Upper lobe of left lung (tissue), 6 donors: ENCODE measurements at regions not wholly inside any gene's neighbourhood (a gene's known extent, or its start where the extent isn't known, plus 50 kb on each side); places are given as distances from the start of the nearest gene placed in this dataset.
"Not testable (repeated sequence)": the region's sequence is repeated elsewhere in the genome, so short reads cannot be mapped to it uniquely, and the experiment has no call there.

Experiments
- ATAC-seq, 2 donors: fragments of 200-7000 bp; cut with Tn5 transposase; one replicate each; pipeline ENCODE4 v1.9.1; 2022; ENCODE audit warnings: mild to moderate bottlenecking in 2 of 2, moderate library complexity in 2 of 2; ENCODE audit not compliant: low FRiP score in 2 of 2
- DNase-seq, 2 donors: peaks; one replicate each; pipeline ENCODE4 v3.0.0-alpha.2; 2019 to 2020
- H3K27ac ChIP-seq, 4 donors: fragments of 200-600 bp; sonication (generic); one replicate each; pipeline ENCODE4 v1.5.1; 2016 to 2019
- H3K27me3 ChIP-seq, 4 donors: fragments of 200-600 bp; sonication (generic); one replicate each; pipeline ENCODE4 v1.5.1; 2017 to 2019
- H3K36me3 ChIP-seq, 4 donors: fragments of 200-600 bp; sonication (generic); one replicate each; pipeline ENCODE4 v1.5.1; 2016 to 2019
- H3K4me1 ChIP-seq, 4 donors: fragments of 200-600 bp; sonication (generic); one replicate each; pipeline ENCODE4 v1.5.1; 2018 to 2019
- H3K4me3 ChIP-seq, 4 donors: fragments of 200-600 bp; sonication (generic); one replicate each; pipeline ENCODE4 v1.5.1; 2017 to 2019; ENCODE audit warnings: mild to moderate bottlenecking in 2 of 4, moderate library complexity in 1 of 4
- H3K9me3 ChIP-seq, 4 donors: fragments of 200-600 bp; sonication (generic); one replicate each; pipeline ENCODE4 v1.5.1; 2018 to 2019
- EP300 ChIP-seq, 4 donors: sonication (generic); formaldehyde crosslinking; IDR thresholded peaks; one replicate each; pipeline ENCODE4 v1.5.1; 2017; ENCODE audit warnings: antibody characterized with exemption in 4 of 4, control low read depth in 2 of 4
- POLR2A ChIP-seq, 4 donors: fragments of 450-650 bp; IDR thresholded peaks; one replicate each; pipeline ENCODE4 v1.5.1; 2016 to 2017; ENCODE audit warnings: antibody characterized with exemption in 4 of 4, mild to moderate bottlenecking in 2 of 4
- POLR2AphosphoS5 ChIP-seq, 2 donors: sonication (generic); formaldehyde crosslinking; IDR thresholded peaks; one replicate each; pipeline ENCODE4 v1.5.1; 2017; ENCODE audit warnings: antibody characterized with exemption in 2 of 2
- WGBS, 2 donors: methylation state at CpG; one replicate each; pipeline ENCODE4 v1.1.5; 2017 to 2018; 5-methylcytosine and 5-hydroxymethylcytosine counted together
- TF ChIP-seq, protein P1 (sequence below), 6 experiments: fragments of 450-650 bp in 4 of 6; fragments of 200-600 bp in 2 of 6; sonication (generic) in 2 of 6; IDR thresholded peaks; one replicate each; pipeline ENCODE4 v1.5.1; 2016 to 2019; ENCODE audit warnings: antibody characterized with exemption in 6 of 6
- donor health status: DM: no; HTN: no; CAD: no; lungs with moderate emphysema.
- donor health status: DM: no; HTN: yes; CAD: no; lungs with severe emphysema.

DNA sequence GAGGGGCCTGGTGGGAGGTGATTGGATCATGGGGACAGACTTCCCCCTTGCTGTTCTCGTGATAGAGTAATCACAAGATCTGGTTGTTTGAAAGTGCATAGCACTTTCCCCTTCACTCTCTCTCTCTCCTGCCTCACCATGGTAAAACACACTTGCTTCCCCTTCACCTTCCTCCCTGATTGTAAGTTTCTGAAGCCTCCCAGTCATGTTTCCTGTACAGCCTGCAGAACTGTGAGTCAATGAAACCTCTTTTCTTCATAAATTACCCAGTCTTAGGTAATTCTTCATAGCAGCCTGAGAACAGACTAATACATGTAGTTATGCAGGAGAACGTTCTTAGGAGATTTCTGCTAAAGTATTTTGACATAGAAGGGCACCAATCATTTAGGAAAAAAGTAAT lies 59.9 kb upstream of the FBXO28 start:
- Histone ChIP-seq H3K9me3 (no peaks in the 10 kb centered on the region), H3K36me3 (no peaks in the 10 kb centered on the region), H3K4me1 (no peaks in the 10 kb centered on the region), H3K27me3 (no peaks in the 10 kb centered on the region), H3K27ac (no peak overlapping the region), H3K4me3 (no peak overlapping the region)
- DNase-seq (no peak), ATAC-seq (no peak)
- 24 to 53% methylated on average over 2 of the region's 2 CpGs for WGBS, 2 donors
- TF ChIP-seq POLR2AphosphoS5 (IDR thresholded peaks at IDR 0.05) = no peak

DNA sequence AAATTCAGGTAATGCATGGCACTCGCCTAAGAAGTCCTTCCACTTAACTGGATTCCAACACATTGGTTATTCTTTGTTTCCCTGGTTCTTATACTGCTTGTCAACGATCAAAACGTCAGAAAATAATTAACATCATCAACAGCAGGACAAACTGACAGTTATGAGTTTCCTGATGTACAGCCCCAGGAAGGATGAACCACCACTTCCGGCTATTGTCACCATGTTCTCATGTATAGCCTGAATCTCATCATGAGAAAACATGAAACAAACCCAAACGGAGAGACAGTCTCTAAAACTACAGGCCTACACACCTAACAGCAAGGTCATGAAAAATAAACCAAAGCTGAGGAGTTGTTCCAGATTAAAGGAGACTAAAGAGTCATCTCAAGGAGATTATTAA lies 60.5 kb upstream of the FBXO28 start:
- H3K36me3 ChIP-seq = no peaks in the 10 kb centered on the region
- TF ChIP-seq POLR2AphosphoS5 (IDR thresholded peaks at IDR 0.05) (no peak), EP300 (IDR thresholded peaks at IDR 0.05) (no peak), POLR2A (IDR thresholded peaks at IDR 0.05) (no peak)
- TF ChIP-seq, protein P1, sequence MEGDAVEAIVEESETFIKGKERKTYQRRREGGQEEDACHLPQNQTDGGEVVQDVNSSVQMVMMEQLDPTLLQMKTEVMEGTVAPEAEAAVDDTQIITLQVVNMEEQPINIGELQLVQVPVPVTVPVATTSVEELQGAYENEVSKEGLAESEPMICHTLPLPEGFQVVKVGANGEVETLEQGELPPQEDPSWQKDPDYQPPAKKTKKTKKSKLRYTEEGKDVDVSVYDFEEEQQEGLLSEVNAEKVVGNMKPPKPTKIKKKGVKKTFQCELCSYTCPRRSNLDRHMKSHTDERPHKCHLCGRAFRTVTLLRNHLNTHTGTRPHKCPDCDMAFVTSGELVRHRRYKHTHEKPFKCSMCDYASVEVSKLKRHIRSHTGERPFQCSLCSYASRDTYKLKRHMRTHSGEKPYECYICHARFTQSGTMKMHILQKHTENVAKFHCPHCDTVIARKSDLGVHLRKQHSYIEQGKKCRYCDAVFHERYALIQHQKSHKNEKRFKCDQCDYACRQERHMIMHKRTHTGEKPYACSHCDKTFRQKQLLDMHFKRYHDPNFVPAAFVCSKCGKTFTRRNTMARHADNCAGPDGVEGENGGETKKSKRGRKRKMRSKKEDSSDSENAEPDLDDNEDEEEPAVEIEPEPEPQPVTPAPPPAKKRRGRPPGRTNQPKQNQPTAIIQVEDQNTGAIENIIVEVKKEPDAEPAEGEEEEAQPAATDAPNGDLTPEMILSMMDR (IDR thresholded peaks at IDR 0.05) = no peak
- no peaks in the 10 kb centered on the region for H3K4me1 ChIP-seq
- no peak overlapping the region for H3K4me3 ChIP-seq
- no peak overlapping the region for H3K27ac ChIP-seq
- ATAC-seq = no peak
- no peak for DNase-seq
- no peaks in the 10 kb centered on the region for H3K9me3 ChIP-seq
- H3K27me3 ChIP-seq = no peaks in the 10 kb centered on the region
- WGBS, 2 donors = 49 to 58% methylated on average over 5 of the region's 5 CpGs

DNA sequence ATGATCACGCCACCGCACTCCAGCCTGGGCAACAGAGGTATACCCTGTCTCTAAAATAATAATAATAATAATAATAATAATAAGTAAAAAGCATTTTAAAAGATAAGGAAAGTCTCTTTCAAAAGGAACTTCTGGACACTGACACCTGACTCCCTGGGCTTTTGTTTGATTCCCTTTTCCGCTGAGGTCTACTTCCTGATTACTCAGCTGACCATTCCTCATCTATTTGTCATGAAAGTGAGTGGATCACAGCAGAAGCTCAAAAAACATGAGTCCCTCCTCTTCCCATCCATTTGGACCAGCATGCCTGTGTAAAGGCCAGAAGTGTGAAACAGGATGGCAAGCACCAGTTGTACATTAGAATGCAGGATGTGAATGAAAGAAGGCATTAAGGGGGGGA lies 61.1 kb upstream of the FBXO28 start:
- no peaks in the 10 kb centered on the region for H3K36me3 ChIP-seq
- 68 to 77% methylated on average over 3 of the region's 3 CpGs for WGBS, 2 donors
- H3K4me3 ChIP-seq = no peak overlapping the region
- H3K27me3 ChIP-seq = no peaks in the 10 kb centered on the region
- no peak overlapping the region for H3K27ac ChIP-seq
- ATAC-seq (no peak), DNase-seq (no peak)
- no peaks in the 10 kb centered on the region for H3K4me1 ChIP-seq
- H3K9me3 ChIP-seq = no peaks in the 10 kb centered on the region
- no peak for TF ChIP-seq POLR2AphosphoS5 (IDR thresholded peaks at IDR 0.05)
- no peak for TF ChIP-seq POLR2A (IDR thresholded peaks at IDR 0.05)
- TF ChIP-seq, protein P1 (IDR thresholded peaks at IDR 0.05) = no peak
- TF ChIP-seq EP300 (IDR thresholded peaks at IDR 0.05) = no peak

DNA sequence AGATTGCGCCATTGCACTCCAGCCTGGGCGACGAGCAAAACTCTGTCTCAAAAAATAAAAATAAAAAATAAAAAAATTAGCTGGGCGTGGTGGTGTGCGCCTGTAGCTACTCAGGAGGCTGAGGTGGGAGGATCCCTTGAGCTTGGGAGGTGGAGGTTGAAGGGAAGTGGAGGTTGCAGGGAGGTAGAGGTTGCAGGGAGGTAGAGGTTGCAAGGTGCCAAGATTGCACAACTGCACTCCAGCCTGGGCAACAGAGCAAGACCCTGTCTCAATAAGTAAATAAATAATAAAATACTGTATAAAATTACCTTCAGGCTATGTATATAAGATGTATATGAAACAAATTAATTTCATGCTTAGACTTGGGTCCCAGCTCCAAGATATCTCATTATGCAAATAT lies 62.1 kb upstream of the FBXO28 start:
- 90 to 93% methylated on average over 5 of the region's 5 CpGs for WGBS, 2 donors
- H3K27ac ChIP-seq, H3K36me3 ChIP-seq, DNase-seq, H3K4me1 ChIP-seq, H3K27me3 ChIP-seq, H3K4me3 ChIP-seq, H3K9me3 ChIP-seq, ATAC-seq: not testable (repeated sequence)

DNA sequence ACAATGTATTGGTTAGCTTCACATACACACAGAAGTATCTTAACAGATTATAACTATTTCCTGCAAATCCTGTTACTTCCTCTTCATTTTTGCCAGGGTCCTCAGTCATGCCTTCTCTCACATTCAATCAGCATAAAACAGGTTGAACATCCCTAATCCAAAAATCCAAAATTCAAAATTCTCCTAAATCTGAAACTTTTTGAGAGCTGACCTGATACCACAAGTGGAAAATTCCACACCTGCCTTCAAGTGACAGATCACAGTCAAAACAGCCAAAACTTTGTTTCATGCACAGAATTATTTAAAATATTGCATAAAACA lies 62.9 kb upstream of the FBXO28 start:
- ATAC-seq (no peak), DNase-seq (no peak)
- H3K27ac ChIP-seq = no peak overlapping the region

DNA sequence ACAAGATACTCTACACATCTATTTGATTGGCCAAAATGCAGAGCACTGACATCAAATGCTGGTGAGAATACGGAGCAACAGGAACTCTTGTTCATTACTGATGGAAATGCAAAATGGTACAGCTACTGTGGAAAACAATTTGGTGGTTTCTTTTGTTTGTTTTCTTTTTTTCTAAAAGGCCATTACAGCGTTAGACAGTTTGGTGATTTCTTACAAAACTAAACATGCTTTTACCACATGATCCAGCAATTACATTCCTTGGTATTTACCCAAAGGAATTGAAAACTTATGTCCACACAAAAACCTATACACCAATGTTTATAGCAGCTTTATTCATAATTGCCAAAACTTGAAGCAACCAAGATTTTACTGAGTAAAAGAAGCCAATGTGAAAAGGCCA lies 66.4 kb upstream of the FBXO28 start:
- TF ChIP-seq POLR2AphosphoS5 (IDR thresholded peaks at IDR 0.05) (no peak), EP300 (IDR thresholded peaks at IDR 0.05) (no peak), POLR2A (IDR thresholded peaks at IDR 0.05) (no peak)
- TF ChIP-seq, protein P1 (IDR thresholded peaks at IDR 0.05) = no peak
- DNase-seq (no peak), ATAC-seq (no peak)
- peaks cover 0 to 4% (median 0%) of the 10 kb centered on the region in 4 donors for H3K4me1 ChIP-seq
- H3K36me3 ChIP-seq = no peaks in the 10 kb centered on the region
- H3K27me3 ChIP-seq = no peaks in the 10 kb centered on the region
- no peak overlapping the region for H3K4me3 ChIP-seq
- no peak overlapping the region for H3K27ac ChIP-seq
- WGBS, 2 donors = 84 to 85% methylated on average over 2 of the region's 2 CpGs
- no peaks in the 10 kb centered on the region for H3K9me3 ChIP-seq

More for the DNA sequence above, 62.9 kb upstream of the FBXO28 start:
- H3K4me1 ChIP-seq = no peaks in the 10 kb centered on the region
- H3K4me3 ChIP-seq = no peak overlapping the region
- no peaks in the 10 kb centered on the region for H3K27me3 ChIP-seq
- no peak for TF ChIP-seq EP300 (IDR thresholded peaks at IDR 0.05)
- TF ChIP-seq, protein P1 (IDR thresholded peaks at IDR 0.05) = peak in 1 of 6 experiments; percentile 20
- H3K9me3 ChIP-seq = no peaks in the 10 kb centered on the region
- H3K36me3 ChIP-seq = no peaks in the 10 kb centered on the region
